HEK293T (cell line): ENCODE measurements at regions not wholly inside any gene's neighbourhood (a gene's known extent, or its start where the extent isn't known, plus 50 kb on each side); places are given as distances from the start of the nearest gene placed in this dataset.

Source experiments
- CTCF ChIA-PET: fragments of 350-600 bp; formaldehyde crosslinking; extraction: SDS; loops from one replicate; lab custom pipeline; 2021; ENCODE audit warnings: antibody characterized with exemption, inconsistent platforms; lab: Yijun Ruan, JAX
- POLR2A ChIA-PET: fragments of 350-600 bp; formaldehyde crosslinking; extraction: SDS; loops from one replicate; lab custom pipeline; 2020; ENCODE audit warnings: antibody characterized with exemption, inconsistent platforms; lab: Yijun Ruan, JAX
- DNase-seq: peaks from one replicate; pipeline ENCODE4 v3.0.0; 2012; ENCODE audit warnings: mixed read lengths; ENCODE audit errors: extremely low spot score
- ARNT ChIP-seq: fragments of 450-650 bp; IDR thresholded peaks from 2 replicates; pipeline ENCODE4 v1.6.1; 2017; ENCODE audit warnings: mild to moderate bottlenecking
- BHLHE40 ChIP-seq: fragments of 450-650 bp; IDR thresholded peaks from 2 replicates; pipeline ENCODE4 v1.6.1; 2016; ENCODE audit warnings: mild to moderate bottlenecking, moderate library complexity, borderline replicate concordance
- CTBP1 ChIP-seq: fragments of 450-650 bp; IDR thresholded peaks from 2 replicates; pipeline ENCODE4 v1.6.1; 2016; ENCODE audit warnings: borderline replicate concordance
- ELF4 ChIP-seq: fragments of 450-650 bp; IDR thresholded peaks from 2 replicates; pipeline ENCODE4 v1.6.1; 2017; ENCODE audit warnings: antibody characterized with exemption
- FOXA1 ChIP-seq: fragments of 450-650 bp; IDR thresholded peaks from 2 replicates; pipeline ENCODE4 v1.6.1; 2016; ENCODE audit warnings: mild to moderate bottlenecking
- FOXK2 ChIP-seq: fragments of 450-650 bp; IDR thresholded peaks from 2 replicates; pipeline ENCODE4 v1.6.1; 2016; ENCODE audit warnings: mild to moderate bottlenecking
- FOXM1 ChIP-seq: fragments of 450-650 bp; IDR thresholded peaks from 2 replicates; pipeline ENCODE4 v1.6.1; 2017; ENCODE audit warnings: mild to moderate bottlenecking, borderline replicate concordance
- HDGF ChIP-seq: fragments of 450-650 bp; IDR thresholded peaks from 2 replicates; pipeline ENCODE4 v1.6.1; 2017; ENCODE audit warnings: antibody characterized with exemption, borderline replicate concordance
- L3MBTL2 ChIP-seq: fragments of 450-650 bp; conservative IDR thresholded peaks from 2 replicates; pipeline ENCODE4 v1.6.1; 2016; ENCODE audit warnings: mild to moderate bottlenecking
- LEF1 ChIP-seq: fragments of 450-650 bp; IDR thresholded peaks from 2 replicates; pipeline ENCODE4 v1.6.1; 2017; ENCODE audit warnings: mild to moderate bottlenecking, borderline replicate concordance
- NFRKB ChIP-seq: fragments of 450-650 bp; IDR thresholded peaks from 2 replicates; pipeline ENCODE4 v1.6.1; 2016; ENCODE audit warnings: mild to moderate bottlenecking, moderate library complexity
- SP1 ChIP-seq: fragments of 450-650 bp; IDR thresholded peaks from 2 replicates; pipeline ENCODE4 v1.6.1; 2017
- SUZ12 ChIP-seq: fragments of 450-650 bp; IDR thresholded peaks from 2 replicates; pipeline ENCODE4 v1.6.1; 2016; ENCODE audit warnings: mild to moderate bottlenecking
- TARDBP ChIP-seq: fragments of 450-650 bp; IDR thresholded peaks from 2 replicates; pipeline ENCODE4 v1.6.1; 2016
- ZNF384 ChIP-seq: fragments of 450-650 bp; IDR thresholded peaks from 2 replicates; pipeline ENCODE4 v1.6.1; 2016
- TF ChIP-seq, protein P1 (sequence below): fragments of 450-650 bp; IDR thresholded peaks from 2 replicates; pipeline ENCODE4 v1.6.1; 2016

DNA sequence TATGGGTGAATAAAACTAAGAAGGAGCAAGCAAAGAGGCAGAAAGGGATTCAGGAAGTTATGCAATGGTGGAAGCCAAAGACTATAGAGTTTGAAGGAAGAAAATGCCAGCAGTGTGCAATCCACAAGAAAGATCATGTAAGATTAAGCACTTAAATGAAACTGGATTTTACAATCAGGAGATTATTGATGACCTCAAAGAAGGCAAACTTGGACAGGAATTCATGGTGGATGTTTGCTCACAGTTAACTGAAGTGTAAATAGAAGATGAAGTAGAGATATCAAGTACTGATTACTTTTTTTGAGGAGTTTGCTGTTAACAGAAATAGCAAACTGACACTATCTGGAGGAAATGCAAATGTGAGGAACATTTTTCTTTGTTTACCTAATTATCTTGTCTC is 308.9 kb downstream of the RND3 start:
- TF ChIP-seq LEF1 (no peak), HDGF (no peak), SUZ12 (no peak), ARNT (no peak), FOXA1 (no peak), NFRKB (no peak), FOXM1 (no peak), FOXK2 (no peak), ELF4 (no peak), CTBP1 (no peak), BHLHE40 (no peak), ZNF384 (no peak), SP1 (no peak), TARDBP (no peak), L3MBTL2 (no peak)
- TF ChIP-seq, protein P1, sequence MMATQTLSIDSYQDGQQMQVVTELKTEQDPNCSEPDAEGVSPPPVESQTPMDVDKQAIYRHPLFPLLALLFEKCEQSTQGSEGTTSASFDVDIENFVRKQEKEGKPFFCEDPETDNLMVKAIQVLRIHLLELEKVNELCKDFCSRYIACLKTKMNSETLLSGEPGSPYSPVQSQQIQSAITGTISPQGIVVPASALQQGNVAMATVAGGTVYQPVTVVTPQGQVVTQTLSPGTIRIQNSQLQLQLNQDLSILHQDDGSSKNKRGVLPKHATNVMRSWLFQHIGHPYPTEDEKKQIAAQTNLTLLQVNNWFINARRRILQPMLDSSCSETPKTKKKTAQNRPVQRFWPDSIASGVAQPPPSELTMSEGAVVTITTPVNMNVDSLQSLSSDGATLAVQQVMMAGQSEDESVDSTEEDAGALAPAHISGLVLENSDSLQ, result no peak
- CTCF ChIA-PET, result no interaction called here
- DNase-seq, result no peak
- POLR2A ChIA-PET, result no interaction called here

DNA sequence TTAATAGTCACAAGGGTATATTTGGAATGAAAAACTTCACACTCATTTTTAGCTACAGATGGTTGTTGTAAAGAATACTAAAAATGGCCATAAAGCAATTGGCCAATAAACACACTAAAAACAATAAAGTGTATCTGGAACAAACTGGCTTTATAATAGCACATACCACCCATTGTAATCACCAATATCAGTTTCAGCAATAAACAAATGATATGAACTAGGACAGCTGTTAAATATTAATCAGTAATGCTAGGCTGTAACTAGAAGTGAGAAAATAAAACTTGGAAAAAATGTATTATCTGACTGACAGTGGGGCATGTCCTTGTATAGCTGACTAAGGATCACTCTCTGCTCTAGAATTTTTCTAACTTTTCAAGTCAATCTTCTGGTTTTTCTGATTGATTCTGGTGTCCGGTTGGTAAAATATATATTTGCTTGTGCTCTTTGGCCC is 312.5 kb downstream of the RND3 start:
- TF ChIP-seq ZNF384, result no peak
- TF ChIP-seq ARNT, result no peak
- TF ChIP-seq SP1, result no peak
- TF ChIP-seq ELF4, result no peak
- TF ChIP-seq LEF1, result no peak
- TF ChIP-seq CTBP1, result no peak
- no peak for TF ChIP-seq SUZ12
- no peak for TF ChIP-seq FOXM1
- no peak for TF ChIP-seq HDGF
- ChIA-PET CTCF (no interaction called here), POLR2A (no interaction called here)
- no peak for DNase-seq

GRCh38 chr2:150174056-150174805 is 313.2 kb downstream of the RND3 start:
- POLR2A ChIA-PET, result no interaction called here
- DNase-seq, result no peak
- CTCF ChIA-PET, result no interaction called here
- TF ChIP-seq CTBP1, result no peak
- TF ChIP-seq L3MBTL2, result no peak

DNA sequence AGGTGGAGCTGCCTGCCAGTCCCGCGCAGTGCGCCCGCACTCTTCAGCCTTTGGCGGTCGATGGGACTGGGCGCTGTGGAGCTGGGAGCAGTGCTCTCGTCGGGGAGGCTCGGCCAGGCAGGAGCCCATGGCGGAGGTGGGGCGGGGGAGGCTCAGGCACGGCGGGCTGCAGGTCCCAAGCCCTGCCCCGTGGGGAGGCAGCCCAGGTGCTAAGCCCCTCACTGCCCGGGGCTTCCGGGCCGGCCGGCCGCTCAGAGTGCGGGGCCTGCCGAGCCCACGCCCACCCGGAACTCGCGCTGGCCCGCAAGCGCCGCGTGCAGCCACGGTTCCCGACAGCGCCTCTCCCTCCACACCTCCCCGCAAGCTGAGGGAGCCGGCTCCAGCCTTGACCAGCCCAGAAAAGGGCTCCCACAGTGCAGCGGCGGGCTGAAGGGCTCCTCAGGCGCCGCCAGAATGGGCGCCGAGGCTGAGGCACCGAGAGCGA is 316.4 kb downstream of the RND3 start:
- POLR2A ChIA-PET, result no interaction called here
- CTCF ChIA-PET, result no interaction called here
- TF ChIP-seq ELF4 (no peak), ARNT (no peak), SP1 (no peak), FOXK2 (no peak), LEF1 (no peak), BHLHE40 (no peak), TARDBP (no peak), FOXM1 (no peak), ZNF384 (no peak), FOXA1 (no peak), SUZ12 (no peak), NFRKB (no peak), L3MBTL2 (no peak), HDGF (no peak), CTBP1 (no peak)
- TF ChIP-seq, protein P1, result no peak
- DNase-seq, result no peak

DNA sequence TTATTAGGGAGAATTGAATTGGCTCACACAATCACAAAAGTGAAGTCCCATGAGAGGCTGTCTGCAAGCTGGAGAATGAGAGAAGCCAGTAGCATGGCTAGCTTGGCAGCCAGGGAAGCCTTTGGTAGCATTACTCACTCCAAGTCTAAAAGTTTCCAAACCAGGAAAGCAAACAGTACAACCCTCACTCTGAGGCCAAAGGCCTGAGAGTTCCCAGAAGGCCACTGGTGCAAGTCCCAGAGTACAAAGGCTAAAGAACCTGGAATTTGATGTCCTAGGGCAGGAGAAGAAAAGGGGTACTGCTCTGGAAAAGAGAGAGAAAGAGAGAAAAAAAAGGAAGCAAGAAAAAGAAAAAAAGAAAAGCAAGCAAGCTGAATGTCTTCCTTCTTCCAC is 318.2 kb downstream of the RND3 start:
- POLR2A ChIA-PET, result no interaction called here
- CTCF ChIA-PET, result no interaction called here
- DNase-seq, result no peak
- TF ChIP-seq HDGF (no peak), ARNT (no peak), SP1 (no peak), FOXA1 (no peak), NFRKB (no peak), ZNF384 (no peak), BHLHE40 (no peak), FOXK2 (no peak)

DNA sequence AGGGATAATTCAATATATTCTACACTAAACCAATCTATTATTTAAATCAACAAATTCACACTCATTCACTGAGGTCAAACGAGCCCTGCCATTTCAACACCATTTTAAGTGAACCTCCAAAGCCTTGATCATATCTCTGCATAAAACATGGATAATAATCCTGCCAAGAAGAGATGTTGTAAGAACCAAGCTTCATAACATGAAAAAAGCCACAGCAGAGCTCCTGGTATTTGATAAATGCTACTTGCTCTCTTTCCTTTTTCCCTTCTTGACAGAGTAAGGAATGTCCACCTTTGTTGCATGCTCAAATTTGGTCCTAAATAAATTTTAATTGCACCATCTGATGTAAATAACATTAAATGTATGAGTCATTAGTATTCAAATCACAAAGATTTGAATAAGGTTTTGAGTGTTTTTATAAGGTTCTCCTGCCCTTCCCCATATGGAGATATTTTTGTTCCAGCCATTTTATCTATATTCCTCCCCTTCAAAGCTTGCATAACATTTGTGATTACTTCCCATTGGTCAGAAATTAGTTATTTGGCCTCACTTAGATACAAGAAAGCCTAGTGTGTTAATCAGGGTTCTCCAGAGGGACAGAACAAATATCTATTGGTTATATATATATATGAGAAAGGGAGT is 318.8 kb downstream of the RND3 start:
- CTCF ChIA-PET, result no interaction called here
- no peak for DNase-seq
- POLR2A ChIA-PET, result no interaction called here
- TF ChIP-seq ELF4, result no peak
- no peak for TF ChIP-seq NFRKB
- TF ChIP-seq CTBP1, result no peak
- TF ChIP-seq ARNT, result no peak
- TF ChIP-seq, protein P1, result no peak
- TF ChIP-seq SUZ12, result no peak
- TF ChIP-seq SP1, result no peak
- no peak for TF ChIP-seq FOXM1
